Prostate gland (tissue), 2 donors: ENCODE measurements at regions not wholly inside any gene's neighbourhood (a gene's known extent, or its start where the extent isn't known, plus 50 kb on each side); places are given as distances from the start of the nearest gene placed in this dataset.

Experiments used
- CTCF ChIP-seq, 4 experiments: fragments of 200-600 bp in 2 of 4; fragments of 450-650 bp in 2 of 4; sonication (generic) in 2 of 4; IDR thresholded peaks; 1 replicate in 3 of 4; 2 replicates in 1 of 4; pipeline ENCODE4 v1.5.1; 2016 to 2019; ENCODE audit warnings: antibody characterized with exemption in 4 of 4, mild to moderate bottlenecking in 2 of 4, moderate library complexity in 2 of 4
- POLR2A ChIP-seq: fragments of 450-650 bp; IDR thresholded peaks from one replicate; pipeline ENCODE4 v1.6.1; 2016; ENCODE audit warnings: antibody characterized with exemption, mild to moderate bottlenecking

GRCh38 chr15:88331291-88331690 lies 74.8 kb upstream of the NTRK3 start:
- TF ChIP-seq POLR2A (no peak), CTCF (IDR thresholded peaks at IDR 0.05) (no peak)
